Muscle layer of duodenum (tissue), 2 donors: ENCODE measurements at regions not wholly inside any gene's neighbourhood (a gene's known extent, or its start where the extent isn't known, plus 50 kb on each side); places are given as distances from the start of the nearest gene placed in this dataset.

Experiments used
- H3K27ac ChIP-seq: one replicate; pipeline ENCODE4 v1.7.0; 2013; ENCODE audit warnings: mild to moderate bottlenecking, low read length
- H3K27me3 ChIP-seq: one replicate; pipeline ENCODE4 v1.7.0; 2013; ENCODE audit warnings: low read depth, mild to moderate bottlenecking, control low read depth, low read length
- H3K36me3 ChIP-seq, 2 donors: one replicate each; pipeline ENCODE4 v1.7.0; 2013; ENCODE audit warnings: low read length in 2 of 2, control low read depth in 1 of 2, mild to moderate bottlenecking in 1 of 2; ENCODE audit not compliant: insufficient read depth in 2 of 2, control insufficient read depth in 1 of 2
- H3K4me1 ChIP-seq, 2 donors: one replicate each; pipeline ENCODE4 v1.7.0; 2013; ENCODE audit warnings: low read length in 2 of 2, mild to moderate bottlenecking in 2 of 2, control low read depth in 1 of 2, moderate library complexity in 1 of 2; ENCODE audit not compliant: insufficient read depth in 2 of 2, control insufficient read depth in 1 of 2
- H3K4me3 ChIP-seq, 2 donors: one replicate each; pipeline ENCODE4 v1.7.0; 2013; ENCODE audit warnings: low read length in 2 of 2, low read depth in 1 of 2, mild to moderate bottlenecking in 1 of 2
- H3K9me3 ChIP-seq, 2 donors: one replicate each; pipeline ENCODE4 v1.7.0; 2013; ENCODE audit warnings: low read length in 2 of 2, control low read depth in 1 of 2, mild to moderate bottlenecking in 1 of 2; ENCODE audit not compliant: control insufficient read depth in 1 of 2
- donor health status: healthy.

GRCh38 chr14:53514197-53514596 is 361.1 kb upstream of the DDHD1 start:
- Histone ChIP-seq H3K27ac (no peak overlapping the region), H3K4me3 (no peak overlapping the region), H3K4me1 (peaks cover 0 to under 1% of the 10 kb centered on the region in 2 donors), H3K36me3 (no peaks in the 10 kb centered on the region), H3K27me3 (no peaks in the 10 kb centered on the region), H3K9me3 (no peaks in the 10 kb centered on the region)

GRCh38 chr14:53510281-53510912 is 357.3 kb upstream of the DDHD1 start:
- Histone ChIP-seq H3K4me1 (peaks cover 0 to 7% of the 10 kb centered on the region in 2 donors), H3K27ac (no peak overlapping the region)

GRCh38 chr14:53509276-53510244 is 356.4 kb upstream of the DDHD1 start:
- H3K4me1 ChIP-seq, result peaks cover 0 to 7% of the 10 kb centered on the region in 2 donors
- H3K36me3 ChIP-seq, result no peaks in the 10 kb centered on the region
- H3K27ac ChIP-seq, result peak overlapping the region; percentile 47
- peaks cover 0 to 2% of the 10 kb centered on the region in 2 donors for H3K9me3 ChIP-seq
- H3K27me3 ChIP-seq, result no peaks in the 10 kb centered on the region
- H3K4me3 ChIP-seq, result no peak overlapping the region

More at GRCh38 chr14:53510281-53510912, 357.3 kb upstream of the DDHD1 start:
- Histone ChIP-seq H3K9me3 (no peaks in the 10 kb centered on the region), H3K27me3 (no peaks in the 10 kb centered on the region), H3K36me3 (no peaks in the 10 kb centered on the region), H3K4me3 (no peak overlapping the region)

GRCh38 chr14:53501361-53502211 is 348.5 kb upstream of the DDHD1 start:
- Histone ChIP-seq H3K4me3 (no peak overlapping the region), H3K4me1 (peaks cover 0 to 12% of the 10 kb centered on the region in 2 donors), H3K27ac (peak overlapping the region; percentile 17)

GRCh38 chr14:53500191-53500590 is 347.1 kb upstream of the DDHD1 start:
- no peak overlapping the region for H3K4me3 ChIP-seq
- no peaks in the 10 kb centered on the region for H3K36me3 ChIP-seq
- no peaks in the 10 kb centered on the region for H3K27me3 ChIP-seq
- H3K9me3 ChIP-seq, result peaks cover 0 to 10% of the 10 kb centered on the region in 2 donors
- no peak overlapping the region for H3K27ac ChIP-seq
- peaks cover 0 to 12% of the 10 kb centered on the region in 2 donors for H3K4me1 ChIP-seq

More at GRCh38 chr14:53501361-53502211, 348.5 kb upstream of the DDHD1 start:
- peaks cover 0 to 10% of the 10 kb centered on the region in 2 donors for H3K9me3 ChIP-seq
- H3K36me3 ChIP-seq, result no peaks in the 10 kb centered on the region
- no peaks in the 10 kb centered on the region for H3K27me3 ChIP-seq

GRCh38 chr14:53496668-53497067 is 343.5 kb upstream of the DDHD1 start:
- Histone ChIP-seq H3K36me3 (no peaks in the 10 kb centered on the region), H3K4me3 (no peak overlapping the region), H3K27ac (no peak overlapping the region), H3K4me1 (peaks cover 6 to 22% of the 10 kb centered on the region in 2 donors), H3K9me3 (no peaks in the 10 kb centered on the region), H3K27me3 (no peaks in the 10 kb centered on the region)

GRCh38 chr14:53495846-53496343 is 342.8 kb upstream of the DDHD1 start:
- no peaks in the 10 kb centered on the region for H3K36me3 ChIP-seq
- H3K27ac ChIP-seq, result no peak overlapping the region
- no peaks in the 10 kb centered on the region for H3K27me3 ChIP-seq
- H3K4me1 ChIP-seq, result peaks cover 6 to 14% of the 10 kb centered on the region in 2 donors
- no peak overlapping the region for H3K4me3 ChIP-seq
- H3K9me3 ChIP-seq, result no peaks in the 10 kb centered on the region

GRCh38 chr14:53494587-53494986 is 341.5 kb upstream of the DDHD1 start:
- Histone ChIP-seq H3K27ac (peak overlapping the region; percentile 32), H3K9me3 (no peaks in the 10 kb centered on the region)

GRCh38 chr14:53493860-53494259 is 340.7 kb upstream of the DDHD1 start:
- peak overlapping the region; percentile 32 for H3K27ac ChIP-seq
- H3K4me1 ChIP-seq, result peaks cover 6 to 14% of the 10 kb centered on the region in 2 donors
- no peak overlapping the region for H3K4me3 ChIP-seq
- no peaks in the 10 kb centered on the region for H3K27me3 ChIP-seq
- H3K9me3 ChIP-seq, result no peaks in the 10 kb centered on the region
- H3K36me3 ChIP-seq, result no peaks in the 10 kb centered on the region

More at GRCh38 chr14:53494587-53494986, 341.5 kb upstream of the DDHD1 start:
- H3K36me3 ChIP-seq, result no peaks in the 10 kb centered on the region
- peaks cover 6 to 14% of the 10 kb centered on the region in 2 donors for H3K4me1 ChIP-seq
- no peaks in the 10 kb centered on the region for H3K27me3 ChIP-seq
- H3K4me3 ChIP-seq, result no peak overlapping the region

GRCh38 chr14:53493320-53493719 is 340.2 kb upstream of the DDHD1 start:
- peaks cover 6 to 14% of the 10 kb centered on the region in 2 donors for H3K4me1 ChIP-seq
- H3K27ac ChIP-seq, result no peak overlapping the region
- no peaks in the 10 kb centered on the region for H3K36me3 ChIP-seq
- no peaks in the 10 kb centered on the region for H3K9me3 ChIP-seq
- no peaks in the 10 kb centered on the region for H3K27me3 ChIP-seq
- H3K4me3 ChIP-seq, result no peak overlapping the region
